HG02759 (cell line): ENCODE measurements at regions not wholly inside any gene's neighbourhood (a gene's known extent, or its start where the extent isn't known, plus 50 kb on each side); places are given as distances from the start of the nearest gene placed in this dataset.

Experiments
- ATAC-seq: cut with Tn5 transposase; IDR thresholded peaks from one replicate; pipeline ENCODE4 v1.9.1; 2021; ENCODE audit warnings: mild to moderate bottlenecking, moderate library complexity; ENCODE audit not compliant: unreplicated experiment

DNA sequence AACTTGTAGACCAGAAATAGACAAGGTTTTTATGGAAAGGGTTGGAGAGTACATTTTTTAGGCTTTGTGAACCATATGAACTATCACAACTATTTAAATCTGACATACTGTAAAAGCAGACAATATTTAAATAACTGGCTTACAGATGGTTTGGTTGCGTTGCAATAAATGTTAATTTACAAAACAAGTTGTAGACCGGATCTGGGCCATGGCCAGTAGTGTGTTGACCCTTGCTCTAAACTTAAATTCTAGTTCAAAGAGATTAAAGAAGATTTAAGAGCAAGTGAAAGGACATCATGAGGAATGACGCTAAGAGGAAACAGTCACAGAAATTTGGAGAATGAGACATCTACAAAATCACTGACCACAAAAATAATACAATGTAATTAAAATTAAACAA is 652.7 kb downstream of the DCDC2C start:
- no peak for ATAC-seq

GRCh38 chr2:4356541-4356940 is 653.2 kb downstream of the DCDC2C start:
- ATAC-seq = no peak

DNA sequence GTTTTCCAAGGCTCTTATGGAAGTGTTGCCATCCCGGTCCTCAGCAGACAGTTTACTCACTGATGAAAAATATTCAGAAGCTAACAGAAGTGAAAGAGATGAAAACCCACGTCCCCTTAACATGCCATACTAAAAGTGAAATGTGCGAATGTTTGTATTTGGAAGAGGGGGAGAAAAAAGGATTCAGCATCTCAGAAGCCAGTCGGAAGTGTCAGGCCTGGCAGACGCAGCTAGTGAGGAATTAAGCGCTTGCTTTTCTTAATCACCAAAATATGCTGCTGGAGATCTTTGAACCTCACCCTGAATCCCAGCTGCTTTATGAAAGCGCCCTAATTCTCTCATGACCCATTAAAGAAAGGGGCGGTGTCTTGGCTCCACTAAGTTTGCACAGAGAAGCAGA is 653.7 kb downstream of the DCDC2C start:
- no peak for ATAC-seq

- no peak for ATAC-seq
Measured at GRCh38 chr2:4358837-4359236, 655.5 kb downstream of the DCDC2C start.

- no peak for ATAC-seq
Measured at GRCh38 chr2:4368907-4369306, 665.5 kb downstream of the DCDC2C start.

GRCh38 chr2:4369826-4370419 is 666.5 kb downstream of the DCDC2C start:
- no peak for ATAC-seq

GRCh38 chr2:4370422-4371090 is 667.2 kb downstream of the DCDC2C start:
- ATAC-seq = no peak

GRCh38 chr2:4381049-4381448 is 677.7 kb downstream of the DCDC2C start:
- ATAC-seq = no peak

DNA sequence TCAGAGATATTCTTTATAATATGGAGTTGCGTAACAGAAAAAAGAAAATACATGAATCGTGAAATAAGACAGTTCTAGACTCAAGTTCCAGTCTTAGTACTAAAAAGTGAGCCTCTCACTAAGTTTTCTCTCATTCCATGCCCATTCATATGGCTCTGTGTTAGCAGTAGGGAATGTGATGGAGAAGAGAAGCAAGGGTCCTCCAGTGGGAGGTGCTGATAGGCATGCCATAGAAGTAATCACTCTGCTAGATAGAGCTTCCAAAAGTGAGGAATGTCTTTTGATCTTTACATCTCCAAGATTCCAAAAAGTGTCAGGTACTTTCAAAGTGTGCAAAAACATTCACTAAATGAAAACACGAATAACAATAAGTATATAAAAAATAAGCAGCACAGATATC is 678.4 kb downstream of the DCDC2C start:
- ATAC-seq = no peak

GRCh38 chr2:4391013-4391412 is 687.6 kb downstream of the DCDC2C start:
- no peak for ATAC-seq

- ATAC-seq = no peak
Measured at GRCh38 chr2:4404363-4404762, 701.0 kb downstream of the DCDC2C start.

DNA sequence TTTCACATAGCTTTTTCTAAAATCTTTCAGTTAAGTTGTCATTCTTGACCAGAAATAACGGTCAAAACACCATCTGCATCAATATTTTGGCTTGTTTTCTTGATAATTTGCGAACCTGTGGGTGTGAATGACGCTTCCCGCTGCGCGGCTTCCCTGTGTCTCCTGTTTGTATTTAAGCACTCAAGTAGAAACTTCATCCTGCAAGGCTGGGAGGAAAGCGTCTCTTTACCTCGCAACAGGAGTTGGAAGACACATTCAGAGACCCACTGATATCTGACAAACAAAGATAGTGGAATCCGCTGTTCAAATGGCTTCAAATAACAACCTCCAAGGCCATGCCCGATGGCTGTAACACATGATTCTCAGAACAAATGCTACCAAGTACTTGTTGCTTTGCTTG is 704.9 kb downstream of the DCDC2C start:
- no peak for ATAC-seq

DNA sequence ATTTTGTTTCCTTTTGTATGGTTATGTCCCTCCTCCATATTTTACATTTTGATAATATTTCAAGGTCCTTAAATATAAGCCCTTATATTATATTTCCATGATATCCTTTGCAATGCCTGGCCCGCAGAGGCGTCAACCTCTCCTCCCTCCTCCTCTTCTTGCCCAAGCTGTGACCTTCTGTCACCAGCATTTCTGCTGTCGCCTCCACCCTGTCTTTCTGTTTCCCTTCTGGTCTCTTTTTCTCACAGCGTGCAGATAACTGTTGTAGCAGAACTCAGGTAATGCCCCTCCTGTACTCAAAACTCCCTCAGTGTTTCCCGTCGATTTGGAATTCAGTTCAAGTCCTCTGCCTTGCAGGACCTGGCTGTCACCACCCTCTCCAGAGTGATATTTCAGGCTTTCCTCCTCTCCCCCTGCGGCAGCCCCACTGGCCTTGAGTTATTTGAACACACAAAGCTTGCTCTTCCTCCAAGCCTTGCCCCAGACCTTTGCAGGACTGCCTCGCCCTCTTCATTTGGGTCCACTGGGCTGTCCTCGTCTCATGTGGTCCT is 709.3 kb downstream of the DCDC2C start:
- no peak for ATAC-seq

GRCh38 chr2:4415171-4415570 is 711.8 kb downstream of the DCDC2C start:
- ATAC-seq = no peak

DNA sequence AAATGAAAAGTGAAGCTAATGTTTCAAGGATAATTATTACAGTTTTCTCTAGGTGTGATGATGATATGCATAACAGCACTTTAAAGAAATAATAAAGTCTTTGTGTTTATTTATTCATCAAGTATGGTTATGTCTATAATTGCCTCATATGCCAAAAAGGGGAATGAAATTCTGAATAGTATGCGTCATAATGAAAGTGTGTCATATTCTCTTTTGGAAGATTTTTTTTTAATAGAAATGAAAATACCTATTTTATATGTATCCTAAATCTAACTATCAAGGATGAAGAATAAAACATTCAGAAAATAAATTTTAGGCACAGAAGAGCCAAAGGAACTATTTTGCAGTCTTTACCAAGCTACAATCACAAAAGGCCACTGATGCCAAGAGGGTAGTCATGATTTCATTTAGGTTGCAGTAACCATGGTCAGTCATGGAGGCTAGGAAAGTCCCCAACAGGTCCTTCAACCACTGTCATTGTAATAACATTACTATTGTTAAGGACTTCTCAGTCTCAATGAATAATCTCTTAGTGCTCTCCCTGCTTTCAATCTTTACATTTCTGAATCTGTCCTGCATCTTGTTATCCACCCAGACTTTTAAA is 712.5 kb downstream of the DCDC2C start:
- no peak for ATAC-seq

GRCh38 chr2:4416431-4416830 is 713.1 kb downstream of the DCDC2C start:
- ATAC-seq = no peak

- no peak for ATAC-seq
Measured at GRCh38 chr2:4417771-4418170, 714.4 kb downstream of the DCDC2C start.

DNA sequence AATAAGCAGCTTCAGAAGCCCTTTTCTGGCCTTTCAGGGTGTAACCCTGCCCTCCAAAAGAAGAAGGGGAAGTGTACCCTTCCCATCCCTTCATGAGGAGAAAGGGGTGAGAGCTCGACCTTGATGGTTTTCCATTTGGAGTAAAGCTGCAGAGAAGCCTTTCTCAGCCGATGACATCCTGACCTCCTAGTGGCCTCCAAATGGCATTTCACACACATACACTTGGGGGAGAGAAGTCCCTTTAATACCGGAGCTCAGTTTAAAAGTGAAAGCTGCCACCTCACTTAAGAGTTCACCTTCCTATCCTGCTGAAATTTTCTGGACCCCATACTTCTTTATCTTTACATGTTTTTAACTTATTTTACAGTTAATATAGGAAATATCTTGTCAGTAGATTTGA is 716.7 kb downstream of the DCDC2C start:
- no peak for ATAC-seq

DNA sequence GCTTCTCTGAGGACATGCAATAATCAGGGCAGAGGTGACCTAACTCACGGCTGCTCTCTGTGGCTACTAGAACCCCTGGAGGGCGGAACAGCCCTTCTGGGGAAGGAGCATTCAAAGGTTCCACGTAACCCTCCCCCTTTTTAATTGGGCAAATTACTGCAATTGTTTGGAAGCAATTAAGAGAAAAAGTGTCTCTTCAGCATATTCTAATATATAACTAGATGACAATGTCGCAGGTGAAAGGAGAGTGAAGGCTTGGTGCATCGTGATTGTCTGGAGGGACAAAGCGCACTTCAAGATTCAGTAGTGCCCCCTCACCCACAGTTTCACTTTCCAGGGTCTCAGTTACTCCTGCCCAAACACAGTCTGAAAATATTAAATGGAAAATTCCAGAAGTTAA is 720.8 kb downstream of the DCDC2C start:
- ATAC-seq = no peak

GRCh38 chr2:4427083-4427482 is 723.7 kb downstream of the DCDC2C start:
- no peak for ATAC-seq

GRCh38 chr2:4445821-4446220 is 742.4 kb downstream of the DCDC2C start:
- no peak for ATAC-seq

DNA sequence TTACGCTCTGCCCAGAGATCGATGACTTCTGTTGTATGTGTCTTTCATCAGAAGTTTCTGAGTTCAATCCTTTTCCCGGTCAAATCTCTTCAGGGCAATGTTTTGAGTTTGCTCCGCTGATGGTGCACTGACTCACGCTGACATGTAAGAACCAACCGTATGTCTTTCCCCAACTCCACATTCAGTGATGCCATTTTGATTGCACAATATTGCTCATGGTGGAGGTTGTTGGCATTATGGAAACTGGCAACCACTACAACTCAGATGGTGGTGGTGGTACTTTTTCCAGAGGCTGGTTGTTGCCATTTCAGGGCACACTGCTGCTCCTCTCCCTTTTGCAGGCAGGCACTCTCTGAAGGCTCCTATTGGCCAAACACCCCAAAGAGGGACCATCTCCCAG is 751.5 kb downstream of the DCDC2C start:
- ATAC-seq = no peak
